ENCODE measurements at regions not wholly inside any gene's neighbourhood (a gene's known extent, or its start where the extent isn't known, plus 50 kb on each side); places are given as distances from the start of the nearest gene placed in this dataset.

- TF ChIP-seq CTCF (IDR thresholded peaks at IDR 0.05) = no peak
Measured at GRCh38 chr2:198749364-198749763, 708.4 kb downstream of the SATB2 start.

GRCh38 chr2:198731842-198732399, 725.8 kb downstream of the SATB2 start:
- H3K27ac ChIP-seq = no peak overlapping the region
- TF ChIP-seq CTCF (IDR thresholded peaks at IDR 0.05) = no peak
- H3K4me3 ChIP-seq = no peak overlapping the region
- no peak for DNase-seq (ENCODE audit: low spot score)

More at GRCh38 chr2:198749364-198749763, 708.4 kb downstream of the SATB2 start:
- no peak overlapping the region for H3K27ac ChIP-seq
- H3K4me3 ChIP-seq = no peak overlapping the region
- DNase-seq (ENCODE audit: low spot score) = no peak

GRCh38 chr2:198720266-198720665, 737.5 kb downstream of the SATB2 start:
- DNase-seq (ENCODE audit: low spot score) = no peak

GRCh38 chr2:198717451-198717850, 740.3 kb downstream of the SATB2 start:
- DNase-seq (ENCODE audit: low spot score) = no peak
- TF ChIP-seq CTCF (IDR thresholded peaks at IDR 0.05) = no peak
- Histone ChIP-seq H3K4me3 (no peak overlapping the region), H3K27ac (no peak overlapping the region)

More at GRCh38 chr2:198720266-198720665, 737.5 kb downstream of the SATB2 start:
- Histone ChIP-seq H3K27ac (no peak overlapping the region), H3K4me3 (no peak overlapping the region)
- TF ChIP-seq CTCF (IDR thresholded peaks at IDR 0.05) = no peak

GRCh38 chr2:198715302-198715835, 742.4 kb downstream of the SATB2 start:
- Histone ChIP-seq H3K27ac (no peak overlapping the region), H3K4me3 (no peak overlapping the region)
- TF ChIP-seq CTCF (IDR thresholded peaks at IDR 0.05) = no peak
- no peak for DNase-seq (ENCODE audit: low spot score)

- TF ChIP-seq CTCF (IDR thresholded peaks at IDR 0.05) = no peak
- Histone ChIP-seq H3K4me3 (no peak overlapping the region), H3K27ac (no peak overlapping the region)
- no peak for DNase-seq (ENCODE audit: low spot score)
Measured at GRCh38 chr2:198712485-198712884, 745.3 kb downstream of the SATB2 start.

- TF ChIP-seq CTCF (IDR thresholded peaks at IDR 0.05) = no peak
- Histone ChIP-seq H3K27ac (no peak overlapping the region), H3K4me3 (no peak overlapping the region)
- DNase-seq (ENCODE audit: low spot score) = no peak
Measured at GRCh38 chr2:198711484-198711883, 746.3 kb downstream of the SATB2 start.
